ENCODE measurements at regions not wholly inside any gene's neighbourhood (a gene's known extent, or its start where the extent isn't known, plus 50 kb on each side); places are given as distances from the start of the nearest gene placed in this dataset.

DNA sequence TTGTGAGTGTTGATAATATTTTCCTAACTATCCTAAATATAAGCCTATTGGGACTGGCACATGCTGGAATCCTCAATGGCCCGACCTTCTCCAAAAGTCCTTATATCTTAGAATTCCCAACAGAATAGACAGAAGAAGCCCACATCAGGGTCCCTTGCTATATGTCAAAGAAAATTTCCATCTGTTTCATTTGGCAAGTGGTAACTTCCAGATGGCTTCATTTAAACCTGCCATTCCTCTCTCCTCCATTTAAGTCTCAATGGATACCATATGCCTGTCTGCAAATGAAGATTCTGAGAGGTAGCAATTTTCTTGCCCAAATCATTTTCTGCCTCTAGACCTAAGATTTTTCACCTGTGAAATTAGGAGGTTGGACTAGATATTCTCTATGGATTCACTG is 73.1 kb upstream of the KCNA4 start:
- ATAC-seq (ENCODE audit: low FRiP score in 2 of 2) (no peak), DNase-seq (no peak)
- WGBS, 2 donors, result 78 to 82% methylated on average over 1 of the region's 1 CpG
- no peaks in the 10 kb centered on the region for H3K36me3 ChIP-seq
- no peak overlapping the region for H3K27ac ChIP-seq
- H3K9me3 ChIP-seq, result no peaks in the 10 kb centered on the region
- no peak overlapping the region for H3K4me3 ChIP-seq
- no peaks in the 10 kb centered on the region for H3K4me1 ChIP-seq
- H3K27me3 ChIP-seq, result no peaks in the 10 kb centered on the region
- TF ChIP-seq POLR2AphosphoS5 (IDR thresholded peaks at IDR 0.05) (no peak), POLR2A (IDR thresholded peaks at IDR 0.05) (no peak), EP300 (IDR thresholded peaks at IDR 0.05) (no peak)
- TF ChIP-seq, protein P1, sequence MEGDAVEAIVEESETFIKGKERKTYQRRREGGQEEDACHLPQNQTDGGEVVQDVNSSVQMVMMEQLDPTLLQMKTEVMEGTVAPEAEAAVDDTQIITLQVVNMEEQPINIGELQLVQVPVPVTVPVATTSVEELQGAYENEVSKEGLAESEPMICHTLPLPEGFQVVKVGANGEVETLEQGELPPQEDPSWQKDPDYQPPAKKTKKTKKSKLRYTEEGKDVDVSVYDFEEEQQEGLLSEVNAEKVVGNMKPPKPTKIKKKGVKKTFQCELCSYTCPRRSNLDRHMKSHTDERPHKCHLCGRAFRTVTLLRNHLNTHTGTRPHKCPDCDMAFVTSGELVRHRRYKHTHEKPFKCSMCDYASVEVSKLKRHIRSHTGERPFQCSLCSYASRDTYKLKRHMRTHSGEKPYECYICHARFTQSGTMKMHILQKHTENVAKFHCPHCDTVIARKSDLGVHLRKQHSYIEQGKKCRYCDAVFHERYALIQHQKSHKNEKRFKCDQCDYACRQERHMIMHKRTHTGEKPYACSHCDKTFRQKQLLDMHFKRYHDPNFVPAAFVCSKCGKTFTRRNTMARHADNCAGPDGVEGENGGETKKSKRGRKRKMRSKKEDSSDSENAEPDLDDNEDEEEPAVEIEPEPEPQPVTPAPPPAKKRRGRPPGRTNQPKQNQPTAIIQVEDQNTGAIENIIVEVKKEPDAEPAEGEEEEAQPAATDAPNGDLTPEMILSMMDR (IDR thresholded peaks at IDR 0.05), result no peak

DNA sequence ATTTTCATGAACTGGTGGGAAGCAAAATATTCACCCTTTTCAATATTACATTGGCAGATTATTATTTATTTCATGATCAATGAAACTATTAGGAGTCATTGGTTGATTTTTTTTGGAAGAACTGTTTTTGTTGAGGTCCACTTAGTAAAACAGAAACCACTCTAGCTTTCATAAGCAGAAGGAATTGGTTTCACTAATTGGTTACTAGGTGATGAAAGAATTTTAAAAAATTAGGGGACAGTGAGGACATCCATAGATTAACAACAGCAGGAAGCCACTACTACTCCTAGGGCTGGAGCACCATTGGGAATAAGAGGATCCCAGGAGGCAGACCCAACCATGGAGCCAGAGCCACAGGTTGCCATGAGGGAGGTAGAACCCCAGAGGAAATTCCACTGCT is 74.4 kb upstream of the KCNA4 start:
- H3K27ac ChIP-seq, result no peak overlapping the region
- no peaks in the 10 kb centered on the region for H3K27me3 ChIP-seq
- ATAC-seq (ENCODE audit: low FRiP score in 2 of 2) (no peak), DNase-seq (no peak)
- TF ChIP-seq POLR2A (IDR thresholded peaks at IDR 0.05), result no peak
- TF ChIP-seq EP300 (IDR thresholded peaks at IDR 0.05), result no peak
- TF ChIP-seq POLR2AphosphoS5 (IDR thresholded peaks at IDR 0.05), result no peak
- TF ChIP-seq, protein P1 (IDR thresholded peaks at IDR 0.05), result no peak
- no peaks in the 10 kb centered on the region for H3K4me1 ChIP-seq
- H3K36me3 ChIP-seq, result no peaks in the 10 kb centered on the region
- H3K4me3 ChIP-seq, result no peak overlapping the region
- H3K9me3 ChIP-seq, result no peaks in the 10 kb centered on the region

DNA sequence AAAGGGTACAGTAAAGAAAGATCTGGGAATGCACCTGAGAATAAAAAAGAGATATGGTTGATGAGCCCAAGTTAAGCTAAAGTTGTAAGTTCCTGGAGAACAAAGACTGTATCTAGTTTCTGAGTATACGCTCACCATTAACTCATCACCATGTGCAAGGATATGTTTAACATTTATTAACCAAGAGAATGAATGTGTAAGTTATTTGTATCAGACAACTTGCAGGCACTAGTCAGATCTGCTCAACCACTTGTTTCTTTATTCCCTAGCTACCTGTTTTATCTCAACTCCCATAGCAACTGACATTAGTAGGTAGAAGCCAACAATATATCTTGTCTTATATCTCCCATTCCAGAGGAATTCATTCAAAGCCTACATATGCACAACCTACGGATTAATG is 74.9 kb upstream of the KCNA4 start:
- Histone ChIP-seq H3K4me3 (no peak overlapping the region), H3K27me3 (no peaks in the 10 kb centered on the region), H3K9me3 (no peaks in the 10 kb centered on the region), H3K27ac (no peak overlapping the region), H3K36me3 (no peaks in the 10 kb centered on the region), H3K4me1 (no peaks in the 10 kb centered on the region)
- TF ChIP-seq POLR2AphosphoS5 (IDR thresholded peaks at IDR 0.05) (no peak), POLR2A (IDR thresholded peaks at IDR 0.05) (no peak), EP300 (IDR thresholded peaks at IDR 0.05) (no peak)
- ATAC-seq (ENCODE audit: low FRiP score in 2 of 2) (no peak), DNase-seq (no peak)
- 89 to 90% methylated on average over 2 of the region's 2 CpGs for WGBS, 2 donors

DNA sequence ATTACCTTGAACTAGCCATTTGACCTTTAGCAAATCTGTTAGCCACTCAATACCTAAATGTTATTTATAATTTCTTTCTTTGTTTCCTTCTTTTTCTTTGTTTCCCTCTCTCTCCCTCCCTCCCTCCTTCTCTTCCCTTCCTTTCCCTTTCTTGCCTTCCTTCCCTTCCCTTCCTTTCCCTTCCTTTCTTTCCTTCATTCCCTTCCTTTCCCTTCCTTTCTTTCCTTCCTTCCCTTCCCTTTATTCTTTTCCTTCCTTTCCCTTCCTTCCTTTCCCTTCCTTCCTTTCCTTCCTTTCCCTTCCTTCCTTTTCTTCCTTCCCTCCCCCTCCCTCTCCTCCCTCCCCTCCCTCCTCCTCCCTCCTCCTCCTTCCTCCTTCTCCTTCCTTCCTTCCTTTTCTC is 75.7 kb upstream of the KCNA4 start:
- H3K4me1 ChIP-seq, result no peaks in the 10 kb centered on the region
- no peaks in the 10 kb centered on the region for H3K27me3 ChIP-seq
- TF ChIP-seq, protein P1 (IDR thresholded peaks at IDR 0.05), result no peak
- no peak for TF ChIP-seq EP300 (IDR thresholded peaks at IDR 0.05)
- no peak for TF ChIP-seq POLR2A (IDR thresholded peaks at IDR 0.05)
- TF ChIP-seq POLR2AphosphoS5 (IDR thresholded peaks at IDR 0.05), result no peak
- no peaks in the 10 kb centered on the region for H3K9me3 ChIP-seq
- H3K36me3 ChIP-seq, result no peaks in the 10 kb centered on the region
- no peak overlapping the region for H3K4me3 ChIP-seq
- ATAC-seq (ENCODE audit: low FRiP score in 2 of 2) (no peak), DNase-seq (no peak)
- H3K27ac ChIP-seq, result no peak overlapping the region

DNA sequence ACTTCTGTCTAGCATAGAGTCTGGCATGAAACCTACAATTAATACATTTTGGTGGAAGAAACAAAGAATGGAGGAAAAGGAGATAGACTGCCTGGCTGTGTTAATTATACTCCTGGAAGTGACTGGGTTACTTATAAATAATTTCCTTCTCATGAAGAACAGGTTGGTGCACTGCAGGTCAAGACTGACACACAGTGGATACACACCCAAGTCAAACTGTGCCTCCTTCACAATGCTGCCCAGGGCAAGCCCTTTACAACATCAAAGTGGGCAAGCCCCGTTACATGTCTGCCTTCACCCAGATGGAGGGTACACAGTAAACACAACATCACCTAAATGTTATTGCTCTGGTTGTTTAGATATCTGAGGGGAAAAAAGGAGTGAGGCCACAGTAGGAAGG is 83.7 kb upstream of the KCNA4 start:
- no peak overlapping the region for H3K4me3 ChIP-seq
- TF ChIP-seq EP300 (IDR thresholded peaks at IDR 0.05), result no peak
- TF ChIP-seq, protein P1 (IDR thresholded peaks at IDR 0.05), result no peak
- no peak for TF ChIP-seq POLR2AphosphoS5 (IDR thresholded peaks at IDR 0.05)
- TF ChIP-seq POLR2A (IDR thresholded peaks at IDR 0.05), result no peak
- no peaks in the 10 kb centered on the region for H3K4me1 ChIP-seq
- peaks cover 0 to 7% (median 0%) of the 10 kb centered on the region in 4 donors for H3K9me3 ChIP-seq
- H3K27me3 ChIP-seq, result no peaks in the 10 kb centered on the region
- ATAC-seq (ENCODE audit: low FRiP score in 2 of 2) (no peak), DNase-seq (no peak)
- no peaks in the 10 kb centered on the region for H3K36me3 ChIP-seq
- 63 to 64% methylated on average over 1 of the region's 1 CpG for WGBS, 2 donors
- no peak overlapping the region for H3K27ac ChIP-seq

Measured in upper lobe of left lung (tissue), 6 donors.